SK-N-MC (cell line): ENCODE measurements at regions not wholly inside any gene's neighbourhood (a gene's known extent, or its start where the extent isn't known, plus 50 kb on each side); places are given as distances from the start of the nearest gene placed in this dataset.
A peak's percentile ranks its signal among the peaks of the same experiment; 100 is the strongest.

Source experiments
- DNase-seq: peaks from one replicate; pipeline ENCODE4 v3.0.0-alpha.2; 2011; ENCODE audit warnings: low read depth, low spot score
- H3K27ac ChIP-seq: fragments of 200-600 bp; sonication (generic); 2 replicates; pipeline ENCODE4 v1.5.1; 2016; ENCODE audit warnings: mixed run types
- H3K36me3 ChIP-seq: fragments of 200-600 bp; sonication (generic); 2 replicates; pipeline ENCODE4 v1.6.1; 2017; ENCODE audit warnings: antibody characterized with exemption, low read length, mixed read lengths; ENCODE audit not compliant: insufficient read depth
- H3K4me3 ChIP-seq: fragments of 200-600 bp; sonication (generic); 2 replicates; pipeline ENCODE4 v1.5.1; 2016
- H3K9ac ChIP-seq: fragments of 200-600 bp; sonication (generic); 2 replicates; pipeline ENCODE4 v1.8.0; 2017; ENCODE audit warnings: mixed run types, mixed read lengths; ENCODE audit not compliant: insufficient read length
- H3K9me3 ChIP-seq: fragments of 200-600 bp; sonication (generic); 2 replicates; pipeline ENCODE4 v1.6.1; 2017; ENCODE audit warnings: low read depth, mild to moderate bottlenecking, antibody characterized with exemption, low read length, moderate library complexity, mixed read lengths
- EZH2 ChIP-seq: fragments of 200-600 bp; sonication (generic); IDR thresholded peaks from one replicate; pipeline ENCODE4 v1.6.1; 2017; ENCODE audit warnings: antibody characterized with exemption
- FOXP2 ChIP-seq: optimal IDR thresholded peaks from 2 replicates; pipeline ENCODE3; 2011; ENCODE audit warnings: mild to moderate bottlenecking, moderate library complexity; ENCODE audit not compliant: insufficient read depth; ENCODE audit errors: extremely low read length, control extremely low read depth
- POLR2AphosphoS5 ChIP-seq: IDR thresholded peaks from 2 replicates; pipeline ENCODE4 v1.6.1; 2012; ENCODE audit warnings: mild to moderate bottlenecking, low read depth, low read length, borderline replicate concordance

DNA sequence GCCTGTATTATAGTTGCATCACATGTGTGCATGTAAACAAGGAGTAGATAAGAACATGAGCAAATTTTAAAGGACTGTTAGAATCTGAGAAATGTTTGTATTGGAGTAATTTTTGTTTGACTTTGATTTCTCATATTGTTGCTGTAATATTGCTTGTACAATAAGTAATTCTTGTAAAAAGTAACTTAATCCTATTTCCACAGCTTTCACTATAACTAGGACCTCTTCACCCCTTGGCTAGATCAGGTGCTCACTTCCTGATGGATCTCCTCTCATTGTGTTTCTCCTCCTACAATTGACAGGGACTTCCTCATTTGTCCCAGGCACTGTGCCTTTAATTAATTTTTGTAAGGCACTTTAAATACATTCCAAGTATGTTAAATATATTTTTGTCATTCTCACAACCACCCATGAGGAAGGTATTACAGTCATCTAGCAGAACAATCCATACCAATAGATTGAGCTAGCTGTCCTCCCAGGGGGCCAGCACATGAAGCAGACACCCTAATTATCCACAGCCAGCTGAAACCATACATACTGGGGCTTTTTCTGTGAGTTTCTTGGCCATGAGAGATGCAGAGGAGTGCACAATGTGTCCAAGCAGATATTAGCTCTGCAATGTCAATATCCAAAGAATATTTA, 359.5 kb upstream of the ACVR2A start:
- H3K9ac ChIP-seq, result no peak overlapping the region
- no peak overlapping the region for H3K4me3 ChIP-seq
- TF ChIP-seq FOXP2 (no peak), EZH2 (no peak), POLR2AphosphoS5 (no peak)
- no peaks in the 10 kb centered on the region for H3K9me3 ChIP-seq
- no peak for DNase-seq
- H3K36me3 ChIP-seq, result no peaks in the 10 kb centered on the region
- H3K27ac ChIP-seq, result no peak overlapping the region

DNA sequence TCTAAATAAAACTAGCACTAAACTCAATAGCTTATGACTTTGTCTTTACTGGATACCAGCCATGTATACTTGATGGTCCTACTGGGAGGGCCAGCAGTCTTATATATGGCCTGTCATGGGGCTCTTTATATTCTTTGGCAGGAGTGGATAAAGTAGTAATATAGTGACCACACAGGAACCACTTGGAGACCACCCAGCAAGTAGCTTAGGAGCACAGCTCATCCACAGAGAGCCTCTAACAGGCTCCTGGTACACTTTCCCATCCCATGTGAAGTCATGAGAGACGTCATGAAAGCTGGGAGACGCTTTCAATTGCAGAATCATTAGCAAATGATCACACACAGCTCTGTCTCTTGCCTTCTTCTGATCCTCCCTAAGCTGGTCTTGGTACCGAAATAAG, 360.9 kb upstream of the ACVR2A start:
- DNase-seq, result no peak
- no peak for TF ChIP-seq POLR2AphosphoS5
- TF ChIP-seq EZH2, result no peak
- TF ChIP-seq FOXP2, result no peak
- H3K9ac ChIP-seq, result no peak overlapping the region
- no peaks in the 10 kb centered on the region for H3K9me3 ChIP-seq
- H3K27ac ChIP-seq, result no peak overlapping the region
- no peak overlapping the region for H3K4me3 ChIP-seq
- no peaks in the 10 kb centered on the region for H3K36me3 ChIP-seq

DNA sequence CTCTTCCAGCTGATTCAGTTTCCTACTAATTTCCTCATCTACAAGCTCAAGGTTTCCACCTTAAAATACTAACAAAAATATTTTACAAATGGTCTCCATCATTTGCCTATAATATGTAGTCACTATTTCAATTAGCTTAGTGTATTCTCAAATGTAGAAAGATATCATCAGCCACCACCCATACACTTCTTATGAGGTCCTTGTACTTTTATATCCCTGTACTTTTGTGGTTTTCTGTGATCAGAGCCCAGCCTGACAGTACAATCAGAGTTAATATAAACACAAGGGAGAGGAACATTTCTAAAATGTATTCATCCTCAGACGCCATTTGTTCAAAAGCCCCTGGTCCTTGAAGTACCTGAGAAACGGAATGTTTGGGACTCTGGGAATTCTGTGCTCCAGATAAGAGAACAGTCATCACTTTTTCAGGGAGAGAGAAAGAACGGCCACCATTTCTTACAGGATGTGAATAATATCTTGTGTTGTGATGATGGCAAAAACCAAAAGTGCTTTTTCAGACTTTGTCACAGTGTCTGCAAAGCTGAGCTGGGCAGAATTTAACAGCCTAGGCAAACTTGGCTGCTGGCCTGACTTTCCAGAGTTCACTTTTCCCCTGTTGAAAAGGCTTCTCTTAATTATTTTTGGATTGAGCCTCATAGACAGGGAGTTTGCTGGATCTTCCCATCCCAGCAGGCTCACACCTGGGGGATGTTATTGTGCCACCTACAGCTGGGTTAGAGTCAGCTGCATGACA, 361.7 kb upstream of the ACVR2A start:
- no peak for DNase-seq
- H3K36me3 ChIP-seq, result no peaks in the 10 kb centered on the region
- TF ChIP-seq FOXP2 (no peak), EZH2 (no peak), POLR2AphosphoS5 (no peak)

DNA sequence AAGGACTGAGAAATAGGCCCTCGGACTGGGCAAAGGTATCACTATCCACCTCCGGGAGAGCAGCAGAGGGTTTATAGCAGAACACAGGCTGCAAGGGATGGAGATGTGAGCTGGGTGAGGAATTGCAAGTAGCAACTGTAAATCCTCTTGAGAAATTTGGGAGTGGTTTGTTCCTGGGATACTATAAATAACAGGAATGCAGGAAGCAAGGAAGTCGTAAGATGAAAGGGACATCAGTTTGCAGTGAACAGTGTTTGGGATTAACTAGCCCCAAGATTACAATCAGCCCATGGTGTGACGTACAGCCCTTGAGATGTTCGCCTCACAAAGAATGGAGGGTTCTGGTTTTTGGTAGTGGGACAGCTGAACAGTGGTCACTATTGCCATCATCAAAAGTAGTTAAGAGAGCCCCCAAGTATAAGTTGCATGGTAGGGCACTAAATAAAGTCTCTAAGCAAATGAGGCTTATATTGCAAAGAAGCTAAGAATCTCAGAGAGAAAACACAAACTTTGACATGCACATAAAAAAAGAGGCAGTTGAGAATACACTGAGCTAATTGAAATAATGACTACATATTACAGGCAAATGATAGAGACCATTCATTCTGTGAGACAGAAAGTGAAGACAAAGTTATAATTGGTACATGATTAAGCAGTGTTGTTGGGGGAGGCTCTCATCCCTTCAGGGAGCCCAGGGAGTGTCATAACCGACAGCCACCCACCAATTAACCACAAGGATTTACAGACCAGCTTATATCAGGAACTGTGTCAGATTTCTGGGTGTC, 362.5 kb upstream of the ACVR2A start:
- Histone ChIP-seq H3K9me3 (no peaks in the 10 kb centered on the region), H3K36me3 (no peaks in the 10 kb centered on the region), H3K27ac (no peak overlapping the region), H3K9ac (no peak overlapping the region), H3K4me3 (no peak overlapping the region)
- DNase-seq, result no peak
- TF ChIP-seq POLR2AphosphoS5, result no peak
- TF ChIP-seq FOXP2, result no peak
- no peak for TF ChIP-seq EZH2

More for the DNA sequence above, 361.7 kb upstream of the ACVR2A start:
- Histone ChIP-seq H3K27ac (no peak overlapping the region), H3K9ac (no peak overlapping the region), H3K4me3 (no peak overlapping the region), H3K9me3 (no peaks in the 10 kb centered on the region)

DNA sequence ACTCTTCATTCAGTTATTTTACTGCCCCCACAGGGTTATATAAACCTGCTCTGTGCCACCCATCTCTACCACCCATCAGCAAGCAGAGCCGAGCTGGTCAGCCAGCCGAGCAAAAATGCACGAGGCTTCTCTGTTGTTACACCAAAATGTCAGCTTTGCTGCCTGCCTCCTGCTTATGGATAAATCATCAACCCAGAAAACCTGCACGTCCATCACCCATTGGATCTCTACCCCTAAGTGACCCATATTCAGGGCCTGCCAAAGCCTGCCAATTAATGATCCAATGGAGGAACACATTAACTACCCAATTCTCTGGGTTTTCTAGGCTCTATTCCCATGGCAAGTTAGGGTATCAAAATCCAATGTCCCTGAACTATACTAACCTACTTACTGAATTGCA, 365.5 kb upstream of the ACVR2A start:
- H3K9me3 ChIP-seq, result no peaks in the 10 kb centered on the region
- H3K4me3 ChIP-seq, result no peak overlapping the region
- no peak overlapping the region for H3K9ac ChIP-seq
- TF ChIP-seq POLR2AphosphoS5, result no peak
- no peak for TF ChIP-seq FOXP2
- TF ChIP-seq EZH2, result no peak
- H3K36me3 ChIP-seq, result no peaks in the 10 kb centered on the region
- no peak overlapping the region for H3K27ac ChIP-seq
- DNase-seq, result no peak

DNA sequence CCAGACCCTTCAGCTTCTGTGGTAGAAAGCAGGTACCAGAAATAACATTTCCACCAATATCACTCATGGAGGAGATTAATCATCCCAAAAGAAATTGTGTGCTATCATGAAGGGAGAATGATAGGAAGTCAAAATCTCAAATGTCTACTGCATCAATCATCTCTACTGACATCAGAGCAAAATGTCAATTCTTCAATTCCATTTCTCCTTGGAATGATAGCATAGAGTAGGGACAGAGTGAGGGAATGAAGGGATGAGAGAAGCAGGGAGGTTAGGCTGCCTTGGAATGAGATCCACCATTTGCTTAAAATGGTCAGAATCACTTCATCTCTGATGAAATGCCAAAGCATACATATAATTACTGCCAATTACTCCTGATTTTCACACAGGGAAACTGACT, 371.8 kb upstream of the ACVR2A start:
- Histone ChIP-seq H3K4me3 (no peak overlapping the region), H3K36me3 (no peaks in the 10 kb centered on the region), H3K9me3 (no peaks in the 10 kb centered on the region), H3K27ac (no peak overlapping the region), H3K9ac (no peak overlapping the region)
- no peak for DNase-seq
- TF ChIP-seq FOXP2, result no peak
- no peak for TF ChIP-seq EZH2
- no peak for TF ChIP-seq POLR2AphosphoS5

DNA sequence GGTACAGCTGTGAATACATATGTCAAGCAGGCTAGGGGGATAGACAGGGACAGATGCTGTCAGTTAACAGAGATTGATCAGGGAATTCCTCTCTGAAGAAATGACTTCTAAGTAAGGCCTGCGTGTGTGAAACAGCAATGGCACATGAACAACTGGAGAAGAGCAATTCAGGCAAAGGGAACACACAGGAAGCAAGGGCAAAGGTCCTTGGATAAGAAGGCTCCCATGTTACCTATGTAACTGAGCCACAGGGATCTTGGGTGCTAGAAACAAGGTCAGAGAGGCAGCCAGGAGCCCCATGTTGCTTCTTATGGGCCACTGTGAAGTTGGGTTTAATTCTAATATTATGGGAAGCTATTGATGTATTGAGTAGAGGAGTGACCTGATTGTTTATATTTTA, 373.7 kb upstream of the ACVR2A start:
- no peak overlapping the region for H3K27ac ChIP-seq
- H3K36me3 ChIP-seq, result no peaks in the 10 kb centered on the region
- no peaks in the 10 kb centered on the region for H3K9me3 ChIP-seq
- H3K4me3 ChIP-seq, result no peak overlapping the region
- TF ChIP-seq POLR2AphosphoS5, result no peak
- no peak for TF ChIP-seq FOXP2
- no peak for DNase-seq
- no peak overlapping the region for H3K9ac ChIP-seq

DNA sequence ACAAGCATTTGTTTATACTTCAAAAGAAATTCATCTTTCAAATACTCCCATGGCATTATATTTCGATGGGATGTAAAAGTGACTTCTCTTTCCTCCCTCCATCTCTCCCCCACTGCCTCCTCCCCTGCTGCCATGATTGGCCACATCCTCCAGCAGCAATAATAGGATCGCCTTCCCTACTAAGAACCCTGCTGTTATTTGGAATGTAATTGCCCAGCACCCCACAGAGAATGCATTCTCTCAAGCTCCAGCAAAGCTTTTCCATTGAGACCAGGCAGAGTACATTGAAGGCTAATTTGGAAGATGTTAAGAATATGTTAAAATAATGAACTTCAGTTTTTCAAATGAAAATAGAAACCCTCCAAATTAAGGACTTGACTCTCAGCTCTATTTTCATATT, 375.4 kb upstream of the ACVR2A start:
- no peaks in the 10 kb centered on the region for H3K9me3 ChIP-seq
- H3K4me3 ChIP-seq, result no peak overlapping the region
- DNase-seq, result no peak
- H3K27ac ChIP-seq, result no peak overlapping the region
- no peak overlapping the region for H3K9ac ChIP-seq
- H3K36me3 ChIP-seq, result no peaks in the 10 kb centered on the region
- TF ChIP-seq EZH2 (no peak), POLR2AphosphoS5 (no peak), FOXP2 (peak; percentile 11)
